ENCODE measurements at regions not wholly inside any gene's neighbourhood (a gene's known extent, or its start where the extent isn't known, plus 50 kb on each side); places are given as distances from the start of the nearest gene placed in this dataset.
"Not testable (repeated sequence)": the region's sequence is repeated elsewhere in the genome, so short reads cannot be mapped to it uniquely, and the experiment has no call there.

GRCh38 chr16:13448346-13448745 is 471.6 kb upstream of the ERCC4 start:
- DNase-seq (ENCODE audit: low read depth in 4 of 4, low spot score in 3 of 4): no peak

- DNase-seq (ENCODE audit: low read depth in 4 of 4, low spot score in 3 of 4): no peak
Measured at GRCh38 chr16:13453325-13453724, 466.6 kb upstream of the ERCC4 start.

- DNase-seq (ENCODE audit: low read depth in 4 of 4, low spot score in 3 of 4): no peak
Measured at GRCh38 chr16:13453938-13454553, 465.9 kb upstream of the ERCC4 start.

GRCh38 chr16:13463619-13464018 is 456.3 kb upstream of the ERCC4 start:
- no peak for DNase-seq (ENCODE audit: low read depth in 4 of 4, low spot score in 3 of 4)

GRCh38 chr16:13471036-13471435 is 448.9 kb upstream of the ERCC4 start:
- peak in 2 of 4 donors; percentile 16 to 24 for DNase-seq (ENCODE audit: low read depth in 4 of 4, low spot score in 3 of 4)

GRCh38 chr16:13478991-13479390 is 441.0 kb upstream of the ERCC4 start:
- no peak for DNase-seq (ENCODE audit: low read depth in 4 of 4, low spot score in 3 of 4)

GRCh38 chr16:13479549-13479948 is 440.4 kb upstream of the ERCC4 start:
- no peak for DNase-seq (ENCODE audit: low read depth in 4 of 4, low spot score in 3 of 4)

- no peak for DNase-seq (ENCODE audit: low read depth in 4 of 4, low spot score in 3 of 4)
Measured at GRCh38 chr16:13480801-13481200, 439.2 kb upstream of the ERCC4 start.

GRCh38 chr16:13483121-13483520 is 436.8 kb upstream of the ERCC4 start:
- no peak for DNase-seq (ENCODE audit: low read depth in 4 of 4, low spot score in 3 of 4)

- DNase-seq (ENCODE audit: low read depth in 4 of 4, low spot score in 3 of 4): not testable (repeated sequence)
Measured at GRCh38 chr16:13489416-13489815, 430.5 kb upstream of the ERCC4 start.

GRCh38 chr16:13492046-13492445 is 427.9 kb upstream of the ERCC4 start:
- DNase-seq (ENCODE audit: low read depth in 4 of 4, low spot score in 3 of 4): no peak

- DNase-seq (ENCODE audit: low read depth in 4 of 4, low spot score in 3 of 4): no peak
Measured at GRCh38 chr16:13503960-13504635, 415.9 kb upstream of the ERCC4 start.

- no peak for DNase-seq (ENCODE audit: low read depth in 4 of 4, low spot score in 3 of 4)
Measured at GRCh38 chr16:13507530-13507929, 412.4 kb upstream of the ERCC4 start.

- no peak for DNase-seq (ENCODE audit: low read depth in 4 of 4, low spot score in 3 of 4)
Measured at GRCh38 chr16:13510425-13511151, 409.4 kb upstream of the ERCC4 start.

- DNase-seq (ENCODE audit: low read depth in 4 of 4, low spot score in 3 of 4): no peak
Measured at GRCh38 chr16:13517841-13518240, 402.1 kb upstream of the ERCC4 start.

GRCh38 chr16:13519871-13520270 is 400.1 kb upstream of the ERCC4 start:
- DNase-seq (ENCODE audit: low read depth in 4 of 4, low spot score in 3 of 4): no peak

- DNase-seq (ENCODE audit: low read depth in 4 of 4, low spot score in 3 of 4): no peak
Measured at GRCh38 chr16:13521356-13521755, 398.6 kb upstream of the ERCC4 start.

GRCh38 chr16:13527332-13527731 is 392.6 kb upstream of the ERCC4 start:
- DNase-seq (ENCODE audit: low read depth in 4 of 4, low spot score in 3 of 4): no peak

- DNase-seq (ENCODE audit: low read depth in 4 of 4, low spot score in 3 of 4): no peak
Measured at GRCh38 chr16:13528691-13529090, 391.3 kb upstream of the ERCC4 start.

- DNase-seq (ENCODE audit: low read depth in 4 of 4, low spot score in 3 of 4): no peak
Measured at GRCh38 chr16:13529193-13529982, 390.6 kb upstream of the ERCC4 start.

- no peak for DNase-seq (ENCODE audit: low read depth in 4 of 4, low spot score in 3 of 4)
Measured at GRCh38 chr16:13540771-13541170, 379.2 kb upstream of the ERCC4 start.
